Central memory CD8-positive, alpha-beta T cell (primary cell): ENCODE measurements at regions not wholly inside any gene's neighbourhood (a gene's known extent, or its start where the extent isn't known, plus 50 kb on each side); places are given as distances from the start of the nearest gene placed in this dataset.
A peak's percentile ranks its signal among the peaks of the same experiment; 100 is the strongest.
"Not testable (repeated sequence)": the region's sequence is repeated elsewhere in the genome, so short reads cannot be mapped to it uniquely, and the experiment has no call there.

Source experiments
- ATAC-seq: fragments of 150-1000 bp; cut with Tn5 transposase; replicated peaks from 2 replicates; pipeline ENCODE4 v1.10.0; 2022; ENCODE audit warnings: mild to moderate bottlenecking, moderate FRiP score, moderate number of reproducible peaks; ENCODE audit not compliant: poor library complexity, severe bottlenecking; ENCODE audit errors: extremely low read depth
- DNase-seq, 2 donors: peaks; one replicate each; pipeline ENCODE4 v3.0.0; 2021; ENCODE audit warnings: low spot score in 2 of 2
- H3K27ac Mint-ChIP-seq: one replicate; pipeline ENCODE4 v1.8.0; 2022; ENCODE audit warnings: low read depth, mild to moderate bottlenecking, moderate library complexity, mixed read lengths
- H3K27me3 Mint-ChIP-seq: one replicate; pipeline ENCODE4 v1.8.0; 2022; ENCODE audit warnings: mixed read lengths
- H3K36me3 Mint-ChIP-seq: one replicate; pipeline ENCODE4 v1.8.0; 2022; ENCODE audit warnings: mild to moderate bottlenecking, moderate library complexity, mixed read lengths; ENCODE audit not compliant: insufficient read depth
- H3K4me1 Mint-ChIP-seq: one replicate; pipeline ENCODE4 v1.8.0; 2022; ENCODE audit warnings: mixed read lengths
- H3K4me3 Mint-ChIP-seq: one replicate; pipeline ENCODE4 v1.8.0; 2022; ENCODE audit warnings: mild to moderate bottlenecking, moderate library complexity, mixed read lengths
- H3K9me3 Mint-ChIP-seq: one replicate; pipeline ENCODE4 v1.8.0; 2022; ENCODE audit warnings: mixed read lengths

DNA sequence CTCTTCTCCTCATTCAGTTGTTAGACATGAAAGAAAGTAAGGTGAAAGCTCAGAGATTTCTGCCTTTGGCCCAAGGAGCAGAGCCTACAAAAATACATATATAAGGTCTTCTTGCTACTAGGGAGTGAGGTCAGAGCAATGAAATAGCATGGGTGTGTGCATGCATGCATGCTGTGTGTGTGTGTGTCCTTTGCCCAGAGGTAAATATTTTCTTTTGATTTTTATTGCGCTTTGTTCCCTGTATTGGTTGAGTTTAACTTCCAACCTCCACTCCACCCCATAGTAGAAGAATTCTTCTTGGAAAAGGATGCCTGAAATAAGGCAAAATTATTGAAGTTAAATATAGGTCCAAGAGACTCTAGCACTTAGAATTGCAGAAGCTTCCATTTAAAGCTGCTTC, 248.0 kb upstream of the PTGER4 start:
- ATAC-seq (no peak), DNase-seq (no peak)
- H3K27ac Mint-ChIP-seq, result no peak overlapping the region
- H3K4me1 Mint-ChIP-seq, result peaks cover 38% of the 10 kb centered on the region
- no peaks in the 10 kb centered on the region for H3K27me3 Mint-ChIP-seq
- H3K4me3 Mint-ChIP-seq, result no peak overlapping the region
- H3K9me3 Mint-ChIP-seq, result no peaks in the 10 kb centered on the region
- peaks cover 3% of the 10 kb centered on the region for H3K36me3 Mint-ChIP-seq

DNA sequence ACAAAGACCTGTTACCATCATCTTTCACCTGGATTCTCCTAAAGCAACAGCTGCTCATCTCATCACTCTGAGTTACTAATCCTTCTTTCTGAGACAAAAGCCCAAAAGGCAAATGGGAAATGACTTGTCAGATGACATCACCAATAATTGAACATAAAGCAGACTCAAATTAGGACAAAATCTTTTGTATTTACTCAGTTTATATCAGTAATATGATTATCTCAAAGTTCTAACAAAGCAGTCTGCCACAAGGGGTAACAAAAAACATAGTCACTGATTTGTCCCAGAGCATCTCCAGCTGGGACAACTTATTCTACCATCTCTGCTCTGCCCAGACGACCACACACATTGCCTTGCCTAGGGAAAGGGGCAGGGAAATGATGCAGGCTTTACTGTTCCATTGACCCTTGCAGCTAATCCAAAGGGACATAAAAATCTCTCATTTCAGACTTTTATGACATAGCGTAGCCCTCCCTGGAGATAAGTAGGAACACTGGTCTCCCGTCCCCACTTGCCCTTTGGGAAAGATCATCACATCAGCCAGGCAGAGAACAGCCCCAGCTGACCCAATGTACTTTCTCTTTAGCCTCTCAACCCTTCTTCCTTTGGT, 249.5 kb upstream of the PTGER4 start:
- DNase-seq (no peak), ATAC-seq (no peak)
- no peaks in the 10 kb centered on the region for H3K9me3 Mint-ChIP-seq
- H3K4me3 Mint-ChIP-seq, result no peak overlapping the region
- no peaks in the 10 kb centered on the region for H3K27me3 Mint-ChIP-seq
- H3K4me1 Mint-ChIP-seq, result peaks cover 30% of the 10 kb centered on the region
- no peaks in the 10 kb centered on the region for H3K36me3 Mint-ChIP-seq
- H3K27ac Mint-ChIP-seq, result peak overlapping the region; percentile 9

DNA sequence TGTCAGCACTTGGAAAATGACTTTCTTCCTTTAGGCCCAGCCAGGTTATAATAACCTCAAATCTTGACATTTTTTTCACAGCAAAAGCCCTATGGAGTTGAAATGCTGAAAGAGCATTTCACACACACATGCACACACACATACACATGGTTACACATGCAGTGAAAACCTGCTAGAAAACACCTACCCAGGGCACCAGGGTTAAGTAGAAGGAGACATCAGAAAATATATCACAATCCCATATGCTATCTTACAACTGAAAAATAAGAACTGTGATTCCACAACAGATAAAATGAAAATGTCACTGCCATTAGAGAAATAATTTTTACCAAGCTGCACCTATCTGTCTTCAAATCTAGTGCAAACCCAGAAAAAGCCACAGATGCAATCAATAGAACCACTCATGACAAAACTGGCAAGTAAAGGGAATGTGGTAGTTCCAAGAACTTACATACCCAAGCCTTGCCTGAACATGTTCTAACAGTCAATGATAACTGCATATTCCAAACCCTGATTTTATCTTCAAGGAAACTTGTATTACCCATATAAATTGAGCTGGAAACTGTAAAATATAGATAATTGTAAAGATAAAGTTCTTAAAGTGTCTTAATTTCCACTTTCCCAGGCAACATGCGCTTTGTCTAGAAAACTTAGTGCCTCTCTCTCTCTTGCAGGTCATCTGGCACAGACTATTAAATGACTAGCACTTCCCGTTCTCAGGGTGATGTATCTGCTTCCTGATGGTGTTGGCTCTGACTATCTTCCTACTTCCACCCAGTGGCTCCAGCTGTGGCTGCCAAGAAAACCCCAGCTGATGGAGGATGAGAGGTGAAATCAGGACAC, 250.2 kb upstream of the PTGER4 start:
- Mint-ChIP-seq H3K9me3 (no peaks in the 10 kb centered on the region), H3K27me3 (no peaks in the 10 kb centered on the region), H3K4me1 (peaks cover 24% of the 10 kb centered on the region), H3K4me3 (no peak overlapping the region), H3K27ac (peak overlapping the region; percentile 67), H3K36me3 (no peaks in the 10 kb centered on the region)
- no peak for DNase-seq
- ATAC-seq, result peak; percentile 31

DNA sequence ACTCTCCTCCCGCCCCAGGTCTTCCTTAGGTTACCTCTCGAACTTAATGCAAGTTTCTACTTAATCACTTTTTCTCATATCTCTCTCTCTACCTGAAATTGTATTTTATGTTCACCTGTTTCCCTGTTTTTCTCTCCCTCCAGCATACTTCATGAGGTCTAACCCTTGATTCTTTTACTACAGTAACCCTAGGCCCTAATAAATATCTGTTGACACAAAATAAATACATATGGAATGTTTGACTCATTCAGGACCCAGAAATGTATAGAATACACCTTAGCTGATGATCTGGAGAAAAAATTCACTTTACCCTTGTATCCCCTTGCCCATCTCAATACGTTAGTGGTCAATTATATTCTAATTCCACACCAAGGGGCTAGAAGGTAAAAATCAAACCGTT, 250.9 kb upstream of the PTGER4 start:
- H3K9me3 Mint-ChIP-seq, result no peaks in the 10 kb centered on the region
- DNase-seq, result no peak
- H3K27ac Mint-ChIP-seq, result peak overlapping the region; percentile 67
- H3K4me3 Mint-ChIP-seq, result no peak overlapping the region
- H3K4me1 Mint-ChIP-seq, result peaks cover 24% of the 10 kb centered on the region
- no peaks in the 10 kb centered on the region for H3K27me3 Mint-ChIP-seq
- no peaks in the 10 kb centered on the region for H3K36me3 Mint-ChIP-seq
- no peak for ATAC-seq

DNA sequence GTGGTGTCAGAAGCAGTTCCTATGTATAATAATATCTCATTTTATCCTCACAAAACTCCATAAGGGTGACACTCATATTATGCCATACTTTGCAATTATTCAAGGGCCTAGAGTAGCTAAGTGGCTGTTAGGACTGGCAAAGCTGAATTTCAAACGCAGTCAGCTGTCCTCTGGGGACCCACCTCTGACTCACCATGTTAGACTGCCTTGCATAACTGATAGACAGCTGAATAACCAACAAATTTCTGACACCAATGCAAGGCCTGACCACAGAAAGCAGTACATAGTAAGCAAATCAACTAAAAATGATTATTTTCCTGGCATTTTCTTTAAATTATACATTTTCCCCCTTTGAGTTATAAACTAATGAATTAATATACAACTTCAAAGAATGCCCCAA, 251.6 kb upstream of the PTGER4 start:
- H3K27me3 Mint-ChIP-seq, result no peaks in the 10 kb centered on the region
- no peaks in the 10 kb centered on the region for H3K36me3 Mint-ChIP-seq
- H3K9me3 Mint-ChIP-seq, result no peaks in the 10 kb centered on the region
- H3K27ac Mint-ChIP-seq, result peak overlapping the region; percentile 67
- H3K4me3 Mint-ChIP-seq, result no peak overlapping the region
- DNase-seq, result no peak
- H3K4me1 Mint-ChIP-seq, result peaks cover 24% of the 10 kb centered on the region
- ATAC-seq, result peak; percentile 76

DNA sequence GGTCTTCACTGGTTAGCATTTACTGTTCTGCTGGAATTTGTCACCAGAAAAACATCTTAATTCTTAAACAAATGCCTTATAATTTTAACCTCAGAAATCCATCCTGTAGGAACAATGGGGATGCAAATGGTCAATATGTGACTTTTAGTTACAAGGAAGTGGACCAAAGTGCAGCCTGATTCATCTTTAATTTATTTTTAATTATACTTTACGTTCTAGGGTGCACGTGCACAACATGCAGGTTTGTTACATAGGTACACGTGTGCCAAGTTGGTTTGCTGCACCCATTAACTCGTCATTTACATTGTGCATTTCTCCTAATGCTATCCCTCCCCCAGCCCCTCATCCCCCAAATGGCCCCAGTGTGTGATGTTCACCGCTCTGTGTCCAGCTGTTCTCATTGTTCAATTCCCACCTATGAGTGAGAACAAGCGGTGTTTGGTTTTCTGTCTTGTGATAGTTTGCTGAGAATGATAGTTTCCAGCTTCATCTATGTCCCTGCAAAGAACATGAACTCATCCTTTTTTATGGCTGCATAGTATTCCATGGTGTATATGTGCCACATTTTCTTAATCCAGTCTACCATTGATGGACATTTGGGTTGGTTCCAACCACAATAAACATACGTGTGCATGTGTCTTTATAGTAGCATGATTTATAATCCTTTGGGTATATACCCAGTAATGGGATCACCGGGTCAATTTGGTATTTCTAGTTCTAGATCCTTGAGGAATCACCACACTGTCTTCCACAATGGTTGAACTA, 262.5 kb upstream of the PTGER4 start:
- H3K36me3 Mint-ChIP-seq, H3K27ac Mint-ChIP-seq: not testable (repeated sequence)

DNA sequence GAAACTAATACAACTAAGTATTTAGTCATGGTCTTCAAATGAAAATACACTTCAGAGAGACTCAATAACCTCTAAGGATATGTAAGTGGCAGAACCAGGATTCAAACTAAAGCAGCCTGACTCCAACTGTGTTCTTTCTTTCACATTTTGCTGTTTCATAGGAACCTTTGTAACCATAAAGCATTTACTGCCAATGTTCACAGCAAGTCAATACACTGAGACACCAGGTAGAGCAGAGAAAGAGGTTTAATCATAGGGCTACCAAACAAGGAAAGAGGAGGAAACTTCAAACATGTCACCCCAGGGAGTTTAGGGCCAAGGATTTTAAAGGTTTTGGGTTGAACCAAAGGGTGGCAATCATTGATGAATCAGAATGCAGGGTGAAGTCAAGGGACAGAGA, 263.1 kb upstream of the PTGER4 start:
- Mint-ChIP-seq H3K4me3 (no peak overlapping the region), H3K27me3 (no peaks in the 10 kb centered on the region), H3K27ac (no peak overlapping the region), H3K4me1 (peaks cover 2% of the 10 kb centered on the region), H3K9me3 (peaks cover 10% of the 10 kb centered on the region), H3K36me3 (peaks cover 1% of the 10 kb centered on the region)
- DNase-seq (no peak), ATAC-seq (no peak)

More for the DNA sequence above, 262.5 kb upstream of the PTGER4 start:
- peaks cover 12% of the 10 kb centered on the region for H3K9me3 Mint-ChIP-seq
- not testable (repeated sequence) for DNase-seq, H3K4me1 Mint-ChIP-seq, H3K27me3 Mint-ChIP-seq, ATAC-seq, H3K4me3 Mint-ChIP-seq

DNA sequence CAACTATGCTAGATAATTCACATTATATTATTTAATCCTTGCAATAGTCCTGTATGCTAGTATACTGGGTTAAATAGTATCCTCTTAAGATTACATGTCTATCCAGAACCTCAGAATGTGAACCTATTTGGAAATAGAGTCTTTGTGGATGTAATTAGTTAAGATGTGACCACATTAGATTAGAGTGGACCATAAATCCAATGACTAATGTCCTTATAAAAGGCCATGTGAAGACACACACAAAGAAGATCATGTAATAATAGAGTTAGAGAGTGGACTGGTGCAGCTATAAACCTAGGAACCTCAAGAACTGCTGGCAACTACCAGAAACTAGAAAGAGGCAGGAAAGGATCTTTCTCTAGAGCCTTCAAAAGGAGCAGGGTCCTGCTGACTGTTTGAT, 263.6 kb upstream of the PTGER4 start:
- Mint-ChIP-seq H3K9me3 (peaks cover 14% of the 10 kb centered on the region), H3K27me3 (no peaks in the 10 kb centered on the region), H3K36me3 (peaks cover 4% of the 10 kb centered on the region), H3K27ac (peak overlapping the region; percentile 65), H3K4me3 (no peak overlapping the region), H3K4me1 (peaks cover 7% of the 10 kb centered on the region)
- ATAC-seq (no peak), DNase-seq (no peak)

DNA sequence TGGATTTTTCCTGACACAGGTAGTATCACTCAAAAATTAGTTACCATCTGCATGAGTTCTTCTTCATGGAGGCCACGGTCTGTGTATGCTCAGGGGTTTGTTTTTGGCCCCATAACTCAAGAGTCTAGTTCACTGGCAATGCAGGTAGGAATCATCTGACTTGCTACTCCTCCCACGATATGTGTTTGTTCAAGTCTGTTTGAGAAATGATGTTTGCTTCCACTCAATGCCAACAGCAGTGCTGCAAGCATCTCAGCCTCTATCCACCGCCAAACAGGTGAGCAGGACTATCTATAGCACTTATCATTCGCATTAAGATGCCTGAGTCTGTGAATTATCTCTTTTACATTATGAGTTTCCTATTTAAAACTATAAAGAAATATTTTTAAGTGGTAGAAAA, 264.8 kb upstream of the PTGER4 start:
- DNase-seq, result no peak
- Mint-ChIP-seq H3K9me3 (peaks cover 9% of the 10 kb centered on the region), H3K27ac (no peak overlapping the region)

DNA sequence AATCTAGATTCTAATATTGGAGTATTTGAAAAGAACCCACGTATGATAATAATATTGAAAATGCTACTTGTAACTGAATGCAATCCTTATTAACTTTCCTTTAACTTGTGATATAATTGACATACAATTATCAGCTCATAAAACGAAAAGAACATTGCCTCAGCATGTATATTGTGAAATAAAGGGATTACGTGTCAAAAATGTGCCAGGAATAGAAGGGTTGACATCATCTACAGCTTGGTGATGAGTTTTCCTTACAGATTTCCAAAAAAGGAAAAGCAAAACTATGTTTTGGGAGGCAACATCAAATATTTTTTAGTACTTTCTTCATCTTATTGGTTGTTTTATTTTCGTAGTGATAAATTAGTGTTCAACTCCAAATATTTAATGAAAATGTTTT, 266.0 kb upstream of the PTGER4 start:
- no peak overlapping the region for H3K4me3 Mint-ChIP-seq
- DNase-seq (no peak), ATAC-seq (no peak)
- peaks cover 25% of the 10 kb centered on the region for H3K4me1 Mint-ChIP-seq
- peaks cover 8% of the 10 kb centered on the region for H3K9me3 Mint-ChIP-seq
- H3K27me3 Mint-ChIP-seq, result no peaks in the 10 kb centered on the region
- H3K36me3 Mint-ChIP-seq, result peaks cover 13% of the 10 kb centered on the region
- H3K27ac Mint-ChIP-seq, result no peak overlapping the region

More for the DNA sequence above, 264.8 kb upstream of the PTGER4 start:
- ATAC-seq, result no peak
- Mint-ChIP-seq H3K4me3 (no peak overlapping the region), H3K27me3 (no peaks in the 10 kb centered on the region), H3K4me1 (peaks cover 18% of the 10 kb centered on the region), H3K36me3 (peaks cover 10% of the 10 kb centered on the region)

DNA sequence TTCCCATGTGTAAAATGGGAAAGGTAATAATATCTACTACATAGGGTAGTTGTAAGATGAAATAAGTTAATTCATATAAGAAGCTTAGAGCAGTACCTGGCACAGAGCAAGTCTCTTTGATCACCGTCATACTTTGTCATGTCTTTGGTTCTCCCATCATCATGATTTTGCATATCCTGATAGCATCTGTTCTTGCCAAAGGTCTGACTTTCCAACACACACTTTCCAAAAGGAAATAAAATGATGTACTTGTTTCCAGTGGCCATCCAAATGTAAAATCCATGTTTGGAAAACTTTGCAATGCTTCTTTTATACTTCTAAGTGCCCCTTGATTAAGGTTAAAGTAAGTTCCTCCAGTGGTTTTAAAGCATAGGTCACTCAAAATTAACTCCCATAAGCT, 266.9 kb upstream of the PTGER4 start:
- no peak overlapping the region for H3K27ac Mint-ChIP-seq
- no peaks in the 10 kb centered on the region for H3K27me3 Mint-ChIP-seq
- DNase-seq (no peak), ATAC-seq (no peak)
- no peak overlapping the region for H3K4me3 Mint-ChIP-seq
- peaks cover 8% of the 10 kb centered on the region for H3K9me3 Mint-ChIP-seq
- H3K4me1 Mint-ChIP-seq, result peaks cover 34% of the 10 kb centered on the region
- H3K36me3 Mint-ChIP-seq, result peaks cover 13% of the 10 kb centered on the region

DNA sequence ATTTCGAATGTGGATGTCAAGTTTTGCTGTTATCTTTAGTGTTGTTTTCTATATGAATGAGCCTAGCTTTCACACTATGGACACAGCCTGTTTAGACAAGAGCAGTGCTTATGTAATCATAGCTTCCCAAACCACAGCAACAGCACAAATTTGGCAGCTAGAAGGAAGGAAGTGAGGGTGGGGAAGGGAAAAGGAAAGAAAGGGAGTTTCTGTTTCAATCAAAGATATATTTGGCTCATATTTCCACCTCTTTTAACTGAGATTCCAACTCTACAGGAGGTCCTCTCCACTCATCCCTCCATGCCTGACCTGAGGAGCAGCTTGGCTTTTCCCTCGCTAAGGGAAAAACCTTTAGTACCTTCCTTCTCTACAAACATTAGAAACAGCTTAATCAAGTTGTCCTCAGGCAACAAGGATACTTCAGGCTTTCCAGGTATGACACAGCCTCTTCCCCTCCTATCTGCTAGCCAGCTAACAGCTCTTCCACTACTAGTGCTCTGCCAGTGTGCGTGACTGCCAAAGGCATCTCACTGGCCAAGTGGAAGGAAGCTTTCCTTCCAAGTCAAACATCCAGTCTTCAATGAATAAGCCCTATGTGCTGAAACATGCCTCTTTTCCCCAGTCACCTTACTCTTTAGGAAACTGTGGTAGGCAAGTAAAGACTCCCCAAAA, 268.6 kb upstream of the PTGER4 start:
- Mint-ChIP-seq H3K4me1 (peaks cover 48% of the 10 kb centered on the region), H3K4me3 (peak overlapping the region; percentile 68), H3K9me3 (peaks cover 8% of the 10 kb centered on the region), H3K27me3 (no peaks in the 10 kb centered on the region), H3K36me3 (peaks cover 17% of the 10 kb centered on the region), H3K27ac (peak overlapping the region; percentile 96)
- DNase-seq (no peak), ATAC-seq (no peak)
